Smooth muscle cell (in vitro differentiated cells): ENCODE measurements at regions not wholly inside any gene's neighbourhood (a gene's known extent, or its start where the extent isn't known, plus 50 kb on each side); places are given as distances from the start of the nearest gene placed in this dataset.

Source experiments
- DNase-seq: peaks from one replicate; lab custom pipeline; 2025; ENCODE audit not compliant: unreplicated experiment; lab: John Stamatoyannopoulos, UW
- H2AFZ ChIP-seq: fragments of 200-600 bp; sonication (generic); 2 replicates; pipeline ENCODE4 v1.6.0; 2016; ENCODE audit warnings: antibody characterized with exemption, low read depth, mild to moderate bottlenecking
- H3F3A ChIP-seq: fragments of 200-600 bp; sonication (generic); 2 replicates; pipeline ENCODE4 v1.6.0; 2017; ENCODE audit warnings: antibody characterized with exemption, low read depth
- H3K27ac ChIP-seq: fragments of 200-600 bp; sonication (generic); 2 replicates; pipeline ENCODE4 v1.5.1; 2016; ENCODE audit warnings: low read depth, mild to moderate bottlenecking
- H3K27me3 ChIP-seq: fragments of 200-600 bp; sonication (generic); 2 replicates; pipeline ENCODE4 v1.6.1; 2016; ENCODE audit warnings: low read depth, mild to moderate bottlenecking
- H3K36me3 ChIP-seq: fragments of 200-600 bp; sonication (generic); 2 replicates; pipeline ENCODE4 v1.5.1; 2016; ENCODE audit warnings: low read depth
- H3K4me1 ChIP-seq: fragments of 200-600 bp; sonication (generic); 2 replicates; pipeline ENCODE4 v1.5.1; 2016; ENCODE audit warnings: low read depth
- H3K4me2 ChIP-seq: fragments of 200-600 bp; sonication (generic); 2 replicates; pipeline ENCODE4 v1.6.0; 2016; ENCODE audit warnings: mild to moderate bottlenecking
- H3K4me3 ChIP-seq: fragments of 200-600 bp; sonication (generic); 2 replicates; pipeline ENCODE4 v1.5.1; 2016; ENCODE audit warnings: mild to moderate bottlenecking
- H3K79me2 ChIP-seq: fragments of 200-600 bp; sonication (generic); 2 replicates; pipeline ENCODE4 v1.6.0; 2016; ENCODE audit warnings: low read depth, mild to moderate bottlenecking
- H3K9ac ChIP-seq: fragments of 200-600 bp; sonication (generic); 2 replicates; pipeline ENCODE4 v1.6.0; 2016; ENCODE audit warnings: low read depth
- H3K9me3 ChIP-seq: fragments of 200-600 bp; sonication (generic); replicated peaks from 2 replicates; pipeline ENCODE4 v1.5.1; 2016; ENCODE audit warnings: low read depth
- H4K20me1 ChIP-seq: fragments of 200-600 bp; sonication (generic); 2 replicates; pipeline ENCODE4 v1.6.0; 2016; ENCODE audit warnings: low read depth
- WGBS: methylation state at CpG from one replicate; pipeline ENCODE4 v1.1.7; 2016; ENCODE audit warnings: low lambda C conversion rate; 5-methylcytosine and 5-hydroxymethylcytosine counted together
- TF ChIP-seq, protein P1 (sequence below): fragments of 200-600 bp; sonication (generic); IDR thresholded peaks from 2 replicates; pipeline ENCODE4 v1.5.1; 2017; ENCODE audit warnings: borderline replicate concordance, mild to moderate bottlenecking, antibody characterized with exemption; ENCODE audit not compliant: insufficient read depth, poor library complexity, severe bottlenecking

- H3K27me3 ChIP-seq = no peaks in the 10 kb centered on the region
- peak overlapping the region; percentile 47 for H2AFZ ChIP-seq
- DNase-seq = no peak
- H3F3A ChIP-seq = peaks cover 26% of the 10 kb centered on the region
- no peak overlapping the region for H3K27ac ChIP-seq
- no peak overlapping the region for H3K4me2 ChIP-seq
- no peaks in the 10 kb centered on the region for H3K9me3 ChIP-seq
- H3K9ac ChIP-seq = no peak overlapping the region
- 79% methylated on average over 11 of the region's 11 CpGs for WGBS
- TF ChIP-seq, protein P1, sequence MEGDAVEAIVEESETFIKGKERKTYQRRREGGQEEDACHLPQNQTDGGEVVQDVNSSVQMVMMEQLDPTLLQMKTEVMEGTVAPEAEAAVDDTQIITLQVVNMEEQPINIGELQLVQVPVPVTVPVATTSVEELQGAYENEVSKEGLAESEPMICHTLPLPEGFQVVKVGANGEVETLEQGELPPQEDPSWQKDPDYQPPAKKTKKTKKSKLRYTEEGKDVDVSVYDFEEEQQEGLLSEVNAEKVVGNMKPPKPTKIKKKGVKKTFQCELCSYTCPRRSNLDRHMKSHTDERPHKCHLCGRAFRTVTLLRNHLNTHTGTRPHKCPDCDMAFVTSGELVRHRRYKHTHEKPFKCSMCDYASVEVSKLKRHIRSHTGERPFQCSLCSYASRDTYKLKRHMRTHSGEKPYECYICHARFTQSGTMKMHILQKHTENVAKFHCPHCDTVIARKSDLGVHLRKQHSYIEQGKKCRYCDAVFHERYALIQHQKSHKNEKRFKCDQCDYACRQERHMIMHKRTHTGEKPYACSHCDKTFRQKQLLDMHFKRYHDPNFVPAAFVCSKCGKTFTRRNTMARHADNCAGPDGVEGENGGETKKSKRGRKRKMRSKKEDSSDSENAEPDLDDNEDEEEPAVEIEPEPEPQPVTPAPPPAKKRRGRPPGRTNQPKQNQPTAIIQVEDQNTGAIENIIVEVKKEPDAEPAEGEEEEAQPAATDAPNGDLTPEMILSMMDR = no peak
- H3K4me3 ChIP-seq = no peak overlapping the region
- peaks cover 27% of the 10 kb centered on the region for H3K4me1 ChIP-seq
- H3K79me2 ChIP-seq = no peaks in the 10 kb centered on the region
- H3K36me3 ChIP-seq = no peaks in the 10 kb centered on the region
- H4K20me1 ChIP-seq = no peaks in the 10 kb centered on the region
Measured at GRCh38 chr10:28812384-28813372, 135.4 kb downstream of the BAMBI start.

GRCh38 chr10:28815681-28816080 lies 138.4 kb downstream of the BAMBI start:
- Histone ChIP-seq H3K79me2 (no peaks in the 10 kb centered on the region), H3K4me2 (no peak overlapping the region), H3K27ac (no peak overlapping the region), H4K20me1 (no peaks in the 10 kb centered on the region), H3K9ac (no peak overlapping the region), H3K27me3 (no peaks in the 10 kb centered on the region), H3K4me3 (no peak overlapping the region), H2AFZ (no peak overlapping the region), H3K9me3 (no peaks in the 10 kb centered on the region), H3K4me1 (peaks cover 3% of the 10 kb centered on the region), H3K36me3 (no peaks in the 10 kb centered on the region), H3F3A (peaks cover 3% of the 10 kb centered on the region)
- TF ChIP-seq, protein P1 = no peak
- 98% methylated on average over 30 of the region's 37 CpGs for WGBS
- no peak for DNase-seq

DNA sequence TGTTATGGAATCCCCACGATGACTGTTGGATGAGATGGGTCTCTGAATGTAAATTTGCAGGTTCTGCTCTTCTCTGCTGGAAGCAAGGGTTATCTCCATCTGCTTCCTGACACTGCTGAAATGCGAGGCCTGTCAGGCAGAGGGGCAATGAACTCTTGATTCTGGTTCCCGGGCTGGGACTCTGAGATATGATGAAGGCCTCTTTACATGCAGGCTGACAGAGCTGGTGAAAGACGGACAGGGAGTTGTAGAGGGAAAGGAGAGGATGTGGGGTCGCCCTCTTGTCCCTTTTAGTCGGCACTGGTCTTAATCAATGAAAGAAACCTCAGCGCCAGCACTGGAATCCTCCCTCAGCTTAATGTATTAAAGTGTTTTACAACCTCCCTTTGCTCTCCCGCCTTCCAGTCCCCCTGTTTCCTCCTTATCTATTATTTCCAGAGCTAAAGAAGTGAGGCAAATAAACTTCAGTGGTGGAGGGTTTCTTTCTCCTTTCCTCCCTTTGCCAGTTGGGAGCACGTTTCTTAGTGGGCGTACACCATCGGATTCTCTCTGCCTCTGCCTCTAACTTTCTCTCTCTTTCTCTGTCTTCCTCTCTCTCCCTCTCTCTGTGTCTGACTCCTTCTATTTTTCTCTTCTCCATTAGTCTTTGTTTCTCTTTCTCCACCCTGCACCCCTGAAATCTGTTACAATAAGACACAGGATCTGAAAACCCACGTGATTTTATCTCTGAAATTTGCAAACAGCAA lies 145.6 kb downstream of the BAMBI start:
- peaks cover 13% of the 10 kb centered on the region for H3K79me2 ChIP-seq
- H3K36me3 ChIP-seq = no peaks in the 10 kb centered on the region
- H3K4me1 ChIP-seq = peaks cover 7% of the 10 kb centered on the region
- H3K9ac ChIP-seq = peak overlapping the region; percentile 31
- peak overlapping the region; percentile 74 for H3K4me2 ChIP-seq
- H2AFZ ChIP-seq = peak overlapping the region; percentile 16
- no peaks in the 10 kb centered on the region for H3K27me3 ChIP-seq
- no peaks in the 10 kb centered on the region for H4K20me1 ChIP-seq
- TF ChIP-seq, protein P1 = no peak
- peaks cover 11% of the 10 kb centered on the region for H3F3A ChIP-seq
- peak overlapping the region; percentile 64 for H3K27ac ChIP-seq
- DNase-seq = no peak
- H3K9me3 ChIP-seq = no peaks in the 10 kb centered on the region
- WGBS = 20% methylated on average over 12 of the region's 12 CpGs
- peak overlapping the region; percentile 15 for H3K4me3 ChIP-seq
